CD4-positive, alpha-beta T cell treated with Interleukin-15 for 4 hours (primary cell): ENCODE measurements at regions not wholly inside any gene's neighbourhood (a gene's known extent, or its start where the extent isn't known, plus 50 kb on each side); places are given as distances from the start of the nearest gene placed in this dataset.
"Not testable (repeated sequence)": the region's sequence is repeated elsewhere in the genome, so short reads cannot be mapped to it uniquely, and the experiment has no call there.

Source experiments
- DNase-seq: peaks from one replicate; pipeline ENCODE4 v3.0.0-alpha.2; 2020; ENCODE audit warnings: low spot score

GRCh38 chr16:59168461-59169114 is 434.5 kb upstream of the GOT2 start:
- DNase-seq, result no peak

GRCh38 chr16:59164461-59164860 is 430.3 kb upstream of the GOT2 start:
- DNase-seq, result no peak

- DNase-seq, result no peak
Observed at GRCh38 chr16:59163371-59164055, 429.4 kb upstream of the GOT2 start.

GRCh38 chr16:59161679-59162078 is 427.6 kb upstream of the GOT2 start:
- no peak for DNase-seq

- no peak for DNase-seq
Observed at GRCh38 chr16:59154295-59154694, 420.2 kb upstream of the GOT2 start.

GRCh38 chr16:59148769-59149155 is 414.6 kb upstream of the GOT2 start:
- DNase-seq, result no peak

- DNase-seq, result no peak
Observed at GRCh38 chr16:59148056-59148768, 414.1 kb upstream of the GOT2 start.

GRCh38 chr16:59146140-59146539 is 412.0 kb upstream of the GOT2 start:
- DNase-seq, result no peak

GRCh38 chr16:59144841-59145240 is 410.7 kb upstream of the GOT2 start:
- no peak for DNase-seq

GRCh38 chr16:59144326-59144725 is 410.2 kb upstream of the GOT2 start:
- DNase-seq, result no peak

- DNase-seq, result no peak
Observed at GRCh38 chr16:59126486-59126885, 392.4 kb upstream of the GOT2 start.

- no peak for DNase-seq
Observed at GRCh38 chr16:59124056-59124455, 389.9 kb upstream of the GOT2 start.

- DNase-seq, result no peak
Observed at GRCh38 chr16:59123479-59123878, 389.4 kb upstream of the GOT2 start.

GRCh38 chr16:59122262-59122537 is 388.1 kb upstream of the GOT2 start:
- DNase-seq, result no peak

GRCh38 chr16:59121411-59122261 is 387.5 kb upstream of the GOT2 start:
- DNase-seq, result no peak

- DNase-seq, result no peak
Observed at GRCh38 chr16:59116744-59117143, 382.6 kb upstream of the GOT2 start.

- no peak for DNase-seq
Observed at GRCh38 chr16:59114790-59115189, 380.7 kb upstream of the GOT2 start.

- no peak for DNase-seq
Observed at GRCh38 chr16:59113004-59113670, 379.0 kb upstream of the GOT2 start.

- no peak for DNase-seq
Observed at GRCh38 chr16:59111280-59111679, 377.2 kb upstream of the GOT2 start.

GRCh38 chr16:59108374-59108773 is 374.3 kb upstream of the GOT2 start:
- DNase-seq, result no peak

- DNase-seq, result not testable (repeated sequence)
Observed at GRCh38 chr16:59096682-59097081, 362.6 kb upstream of the GOT2 start.

GRCh38 chr16:59090541-59090940 is 356.4 kb upstream of the GOT2 start:
- no peak for DNase-seq
